ENCODE measurements at regions not wholly inside any gene's neighbourhood (a gene's known extent, or its start where the extent isn't known, plus 50 kb on each side); places are given as distances from the start of the nearest gene placed in this dataset.

- Histone ChIP-seq H3K36me3 (ENCODE audit: control insufficient read depth in 2 of 2, extremely low read depth in 1 of 2, insufficient read depth in 2 of 2, low read length in 2 of 2) (no peaks in the 10 kb centered on the region), H3K27me3 (ENCODE audit: control insufficient read depth, extremely low read depth, insufficient read depth, low read length) (no peaks in the 10 kb centered on the region), H4K20me1 (ENCODE audit: control insufficient read depth, extremely low read depth, insufficient read depth, low read length) (no peaks in the 10 kb centered on the region), H3K9ac (ENCODE audit: control insufficient read depth, extremely low read depth, insufficient read depth, low read length) (no peak overlapping the region), H3K9me3 (ENCODE audit: control insufficient read depth, low read depth, low read length) (peaks cover 3% of the 10 kb centered on the region), H3K4me3 (ENCODE audit: control insufficient read depth in 2 of 3, extremely low read depth in 1 of 3, insufficient read depth in 2 of 3, low read depth in 1 of 3, low read length in 3 of 3) (no peak overlapping the region), H3K27ac (ENCODE audit: control insufficient read depth, insufficient read depth, low read length) (no peak overlapping the region), H3K79me2 (ENCODE audit: control insufficient read depth, insufficient read depth, low read length) (no peaks in the 10 kb centered on the region), H3K4me1 (ENCODE audit: control insufficient read depth, extremely low read depth, insufficient read depth, low read length) (no peaks in the 10 kb centered on the region), H2AFZ (ENCODE audit: control insufficient read depth, low read length) (no peak overlapping the region), H3K9me1 (ENCODE audit: control insufficient read depth, extremely low read depth, insufficient read depth, low read length) (no peaks in the 10 kb centered on the region), H3K4me2 (ENCODE audit: control insufficient read depth, extremely low read depth, insufficient read depth, low read depth, low read length) (no peak overlapping the region)
- dilution Hi-C loops (cut with MboI; ENCODE audit: extremely low pct_ligation_motif_present, low sequenced_read_pairs): no loop called here
- DNase-seq (ENCODE audit: low read depth, low spot score): no peak
- TF ChIP-seq CTCF (optimal IDR thresholded peaks at IDR 0.05 in 1 of 3, IDR thresholded peaks at IDR 0.05 in 1 of 3, conservative IDR thresholded peaks at IDR 0.05 in 1 of 3; ENCODE audit: extremely low read depth in 1 of 3, insufficient read depth in 2 of 3, low read length in 3 of 3): no peak
- TF ChIP-seq EZH2 (IDR thresholded peaks at IDR 0.05; ENCODE audit: low read length): no peak
- FAIRE-seq: no peak
Observed at GRCh38 chr17:27391427-27391826, 64.8 kb upstream of the KSR1 start.

DNA sequence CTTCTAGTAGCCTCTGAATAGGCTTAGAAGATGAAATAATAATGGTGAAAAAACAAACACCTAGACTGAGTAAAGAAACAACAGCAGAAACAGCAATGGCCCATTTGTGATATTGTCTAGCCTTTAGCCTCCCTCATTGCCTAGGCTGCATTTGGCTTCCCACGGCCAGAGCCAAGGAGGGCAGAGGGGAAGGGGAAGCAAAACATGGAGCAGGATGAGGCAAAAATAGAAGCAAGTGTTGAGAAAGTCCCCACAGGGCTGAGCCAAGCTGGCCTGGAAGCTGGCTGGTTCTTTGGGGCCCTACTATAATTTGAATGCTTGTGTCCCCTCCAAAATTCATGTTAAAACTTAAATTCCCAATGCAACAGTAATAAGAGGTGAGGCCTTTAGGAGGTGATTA lies 60.2 kb upstream of the KSR1 start:
- Histone ChIP-seq H3K4me3 (ENCODE audit: control insufficient read depth in 2 of 3, extremely low read depth in 1 of 3, insufficient read depth in 2 of 3, low read depth in 1 of 3, low read length in 3 of 3) (no peak overlapping the region), H3K9me1 (ENCODE audit: control insufficient read depth, extremely low read depth, insufficient read depth, low read length) (no peaks in the 10 kb centered on the region), H2AFZ (ENCODE audit: control insufficient read depth, low read length) (no peak overlapping the region), H4K20me1 (ENCODE audit: control insufficient read depth, extremely low read depth, insufficient read depth, low read length) (no peaks in the 10 kb centered on the region), H3K27ac (ENCODE audit: control insufficient read depth, insufficient read depth, low read length) (no peak overlapping the region), H3K36me3 (ENCODE audit: control insufficient read depth in 2 of 2, extremely low read depth in 1 of 2, insufficient read depth in 2 of 2, low read length in 2 of 2) (no peaks in the 10 kb centered on the region), H3K27me3 (ENCODE audit: control insufficient read depth, extremely low read depth, insufficient read depth, low read length) (peaks cover 3% of the 10 kb centered on the region), H3K9ac (ENCODE audit: control insufficient read depth, extremely low read depth, insufficient read depth, low read length) (no peak overlapping the region), H3K79me2 (ENCODE audit: control insufficient read depth, insufficient read depth, low read length) (no peaks in the 10 kb centered on the region), H3K4me2 (ENCODE audit: control insufficient read depth, extremely low read depth, insufficient read depth, low read depth, low read length) (no peak overlapping the region), H3K9me3 (ENCODE audit: control insufficient read depth, low read depth, low read length) (peaks cover 3% of the 10 kb centered on the region), H3K4me1 (ENCODE audit: control insufficient read depth, extremely low read depth, insufficient read depth, low read length) (no peaks in the 10 kb centered on the region)
- TF ChIP-seq EZH2 (IDR thresholded peaks at IDR 0.05; ENCODE audit: low read length): no peak
- TF ChIP-seq CTCF (optimal IDR thresholded peaks at IDR 0.05 in 1 of 3, IDR thresholded peaks at IDR 0.05 in 1 of 3, conservative IDR thresholded peaks at IDR 0.05 in 1 of 3; ENCODE audit: extremely low read depth in 1 of 3, insufficient read depth in 2 of 3, low read length in 3 of 3): no peak
- dilution Hi-C loops (cut with MboI; ENCODE audit: extremely low pct_ligation_motif_present, low sequenced_read_pairs): no loop called here
- DNase-seq (ENCODE audit: low read depth, low spot score): no peak
- no peak for FAIRE-seq

Measured in keratinocyte (primary cell).